ENCODE measurements at regions not wholly inside any gene's neighbourhood (a gene's known extent, or its start where the extent isn't known, plus 50 kb on each side); places are given as distances from the start of the nearest gene placed in this dataset.
"Not testable (repeated sequence)": the region's sequence is repeated elsewhere in the genome, so short reads cannot be mapped to it uniquely, and the experiment has no call there.

GRCh38 chr2:118371515-118371914 is 283.2 kb downstream of the INSIG2 start:
- peak in 1 of 2 experiments; percentile 51 for DNase-seq (ENCODE audit: low spot score in 2 of 2, unreplicated experiment in 2 of 2)
- Mint-ChIP-seq H3K36me3 (no peaks in the 10 kb centered on the region), H3K4me3 (no peak overlapping the region), H3K4me1 (peaks cover 23% of the 10 kb centered on the region), H3K27me3 (ENCODE audit: low read depth) (peaks cover 33% of the 10 kb centered on the region), H3K27ac (no peak overlapping the region), H3K9me3 (no peaks in the 10 kb centered on the region)
- peak; percentile 34 for TF ChIP-seq CTCF (IDR thresholded peaks at IDR 0.05; ENCODE audit: unreplicated experiment)

- Mint-ChIP-seq H3K4me1 (peaks cover 12% of the 10 kb centered on the region), H3K27me3 (ENCODE audit: low read depth) (peaks cover 28% of the 10 kb centered on the region)
- H3K27ac Mint-ChIP-seq; H3K4me3 Mint-ChIP-seq; H3K9me3 Mint-ChIP-seq; H3K36me3 Mint-ChIP-seq; DNase-seq (ENCODE audit: low spot score in 2 of 2, unreplicated experiment in 2 of 2): not testable (repeated sequence)
These were observed 281.2 kb downstream of the INSIG2 start for GRCh38 chr2:118369521-118369920.

DNA sequence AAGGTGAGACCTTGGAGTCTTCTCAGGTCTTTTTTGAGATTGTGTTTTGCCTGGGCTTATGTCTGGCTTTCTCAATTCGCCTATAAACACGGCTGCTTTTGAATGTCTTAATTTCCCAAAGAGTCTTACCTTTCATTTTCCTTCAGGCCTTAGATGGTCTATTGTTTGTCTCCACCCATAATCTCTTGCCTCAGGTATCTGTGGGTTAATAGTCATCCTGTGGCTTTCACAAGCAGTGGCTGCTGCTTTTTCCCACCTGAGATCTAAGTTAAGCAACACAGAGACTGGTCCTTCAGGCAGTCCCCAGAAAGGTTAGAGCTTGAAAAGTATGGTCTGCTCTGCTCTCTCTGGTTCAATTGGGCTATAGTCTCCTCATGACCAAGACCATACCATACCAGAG is 275.3 kb downstream of the INSIG2 start:
- TF ChIP-seq CTCF (IDR thresholded peaks at IDR 0.05; ENCODE audit: unreplicated experiment), result no peak
- DNase-seq (ENCODE audit: low spot score in 2 of 2, unreplicated experiment in 2 of 2), result no peak
- no peaks in the 10 kb centered on the region for H3K4me1 Mint-ChIP-seq
- peaks cover 12% of the 10 kb centered on the region for H3K27me3 Mint-ChIP-seq (ENCODE audit: low read depth)
- peaks cover 12% of the 10 kb centered on the region for H3K9me3 Mint-ChIP-seq
- no peak overlapping the region for H3K4me3 Mint-ChIP-seq
- no peak overlapping the region for H3K27ac Mint-ChIP-seq
- peaks cover 2% of the 10 kb centered on the region for H3K36me3 Mint-ChIP-seq

GRCh38 chr2:118356051-118356450 is 267.8 kb downstream of the INSIG2 start:
- H3K27me3 Mint-ChIP-seq (ENCODE audit: low read depth), result peaks cover 3% of the 10 kb centered on the region
- H3K36me3 Mint-ChIP-seq, result peaks cover 2% of the 10 kb centered on the region
- H3K27ac Mint-ChIP-seq, result no peak overlapping the region
- H3K4me3 Mint-ChIP-seq, result no peak overlapping the region
- no peaks in the 10 kb centered on the region for H3K4me1 Mint-ChIP-seq
- no peak for TF ChIP-seq CTCF (IDR thresholded peaks at IDR 0.05; ENCODE audit: unreplicated experiment)
- no peak for DNase-seq (ENCODE audit: low spot score in 2 of 2, unreplicated experiment in 2 of 2)
- peaks cover 32% of the 10 kb centered on the region for H3K9me3 Mint-ChIP-seq

GRCh38 chr2:118351796-118352195 is 263.5 kb downstream of the INSIG2 start:
- Mint-ChIP-seq H3K27me3 (ENCODE audit: low read depth) (peaks cover 9% of the 10 kb centered on the region), H3K9me3 (peaks cover 18% of the 10 kb centered on the region), H3K36me3 (no peaks in the 10 kb centered on the region), H3K4me3 (no peak overlapping the region), H3K27ac (no peak overlapping the region), H3K4me1 (no peaks in the 10 kb centered on the region)
- DNase-seq (ENCODE audit: low spot score in 2 of 2, unreplicated experiment in 2 of 2), result no peak
- TF ChIP-seq CTCF (IDR thresholded peaks at IDR 0.05; ENCODE audit: unreplicated experiment), result no peak

- H3K4me1 Mint-ChIP-seq, result no peaks in the 10 kb centered on the region
- no peak overlapping the region for H3K4me3 Mint-ChIP-seq
- peaks cover 9% of the 10 kb centered on the region for H3K27me3 Mint-ChIP-seq (ENCODE audit: low read depth)
- H3K27ac Mint-ChIP-seq, result no peak overlapping the region
- peaks cover 9% of the 10 kb centered on the region for H3K9me3 Mint-ChIP-seq
- no peak for DNase-seq (ENCODE audit: low spot score in 2 of 2, unreplicated experiment in 2 of 2)
- TF ChIP-seq CTCF (IDR thresholded peaks at IDR 0.05; ENCODE audit: unreplicated experiment), result no peak
- H3K36me3 Mint-ChIP-seq, result no peaks in the 10 kb centered on the region
These were observed 262.4 kb downstream of the INSIG2 start for GRCh38 chr2:118350621-118351020.

Measured in mesothelial cell of epicardium (in vitro differentiated cells).